ENCODE measurements at regions not wholly inside any gene's neighbourhood (a gene's known extent, or its start where the extent isn't known, plus 50 kb on each side); places are given as distances from the start of the nearest gene placed in this dataset.

DNA sequence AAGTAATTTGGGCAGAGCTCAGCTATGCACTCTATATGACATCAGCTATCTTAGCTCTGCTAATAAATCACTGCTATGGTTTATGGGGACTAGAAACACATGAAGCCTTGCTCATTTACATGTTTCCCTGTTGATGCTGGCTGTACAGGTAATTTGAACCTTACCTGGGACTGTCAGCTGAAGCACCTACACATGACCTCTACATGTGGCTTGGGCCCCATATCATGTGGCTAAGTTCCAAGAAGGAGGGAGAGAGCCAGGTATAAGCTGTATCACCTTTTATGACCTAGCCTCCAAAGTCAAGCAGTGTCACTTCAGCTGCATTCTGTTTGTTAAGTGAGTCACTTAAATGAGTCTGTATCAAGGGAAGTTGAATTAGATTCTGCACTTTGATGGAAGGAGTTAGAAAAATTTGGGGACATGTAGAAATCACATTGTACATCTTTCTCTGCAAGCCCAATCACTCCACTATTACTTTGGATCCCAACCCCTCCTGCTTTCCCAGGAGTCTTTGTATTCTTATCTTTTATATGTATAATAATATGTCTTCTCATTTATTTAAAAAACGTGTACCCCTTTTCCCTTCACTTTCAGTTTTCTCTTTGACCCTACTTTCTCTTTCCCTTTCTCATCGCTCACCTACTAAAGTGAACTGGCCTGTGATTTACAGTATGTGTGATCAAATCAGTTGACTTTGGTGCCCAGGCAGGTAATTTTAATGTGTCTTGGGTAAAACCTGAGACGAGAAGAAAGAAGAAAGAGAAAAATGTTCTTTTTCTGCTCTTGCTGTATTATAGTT is 53.4 kb upstream of the PRKACB start:
- no peaks in the 10 kb centered on the region for H3K27me3 ChIP-seq (replicated peaks; ENCODE audit: insufficient read depth)
- no peak overlapping the region for H3K27ac ChIP-seq
- H3K4me1 ChIP-seq (replicated peaks): no peaks in the 10 kb centered on the region
- WGBS: 63% methylated on average over 3 of the region's 3 CpGs
- H3K36me3 ChIP-seq: no peaks in the 10 kb centered on the region
- no peak for DNase-seq (ENCODE audit: low spot score)
- H3K9me3 ChIP-seq: no peaks in the 10 kb centered on the region
- no peak overlapping the region for H3K4me3 ChIP-seq
- intact Hi-C loops (cut with DNase I): no loop called here
- TF ChIP-seq POLR2AphosphoS5 (IDR thresholded peaks at IDR 0.05): no peak
- no peak for TF ChIP-seq POLR2A (IDR thresholded peaks at IDR 0.05)
- TF ChIP-seq CTCF (IDR thresholded peaks at IDR 0.05): no peak

DNA sequence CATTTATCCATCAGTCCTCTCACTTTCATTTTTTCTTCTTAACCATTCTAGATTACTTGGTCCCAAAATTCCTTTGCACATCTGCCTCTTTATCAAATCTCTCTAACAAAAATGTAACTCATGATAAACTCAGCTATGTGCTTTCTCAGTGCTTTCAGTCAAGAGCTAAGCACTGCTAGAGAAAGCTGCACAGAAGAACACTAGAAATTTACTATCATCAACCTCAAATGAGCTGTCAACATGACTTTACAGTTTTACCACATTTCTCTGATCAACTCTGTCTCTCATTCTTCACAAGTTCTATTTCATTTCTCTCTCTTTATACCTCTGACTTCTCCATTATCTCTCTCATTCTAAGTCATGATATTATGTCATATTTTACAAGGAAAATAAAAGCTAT is 54.2 kb upstream of the PRKACB start:
- no peak for TF ChIP-seq POLR2A (IDR thresholded peaks at IDR 0.05)
- TF ChIP-seq POLR2AphosphoS5 (IDR thresholded peaks at IDR 0.05): no peak
- no peak for TF ChIP-seq CTCF (IDR thresholded peaks at IDR 0.05)
- H3K36me3 ChIP-seq: no peaks in the 10 kb centered on the region
- H3K4me3 ChIP-seq: no peak overlapping the region

DNA sequence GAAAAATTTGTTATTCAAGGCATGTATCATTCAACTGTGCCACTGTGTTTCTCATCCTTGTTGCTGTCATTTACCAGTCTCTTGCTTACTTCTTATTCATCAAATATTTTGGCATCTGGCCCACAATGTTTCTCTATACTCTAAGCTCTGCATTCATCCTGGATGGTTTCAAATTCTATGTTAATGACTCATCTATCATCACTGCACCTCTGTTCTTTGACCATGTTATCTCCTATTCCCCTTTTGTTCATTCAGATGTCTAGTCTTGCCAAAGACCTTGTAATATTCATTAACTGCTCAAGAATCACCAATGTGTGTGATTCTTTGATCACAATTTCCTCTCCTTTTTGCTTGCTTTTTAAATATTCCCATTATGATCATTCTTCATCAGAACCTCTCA is 54.6 kb upstream of the PRKACB start:
- H3K4me3 ChIP-seq: no peak overlapping the region
- no peak overlapping the region for H3K27ac ChIP-seq
- intact Hi-C loops (cut with DNase I): no loop called here
- no peaks in the 10 kb centered on the region for H3K4me1 ChIP-seq (replicated peaks)
- H3K9me3 ChIP-seq: no peaks in the 10 kb centered on the region
- H3K36me3 ChIP-seq: no peaks in the 10 kb centered on the region
- DNase-seq (ENCODE audit: low spot score): no peak
- H3K27me3 ChIP-seq (replicated peaks; ENCODE audit: insufficient read depth): no peaks in the 10 kb centered on the region
- TF ChIP-seq POLR2AphosphoS5 (IDR thresholded peaks at IDR 0.05): no peak
- no peak for TF ChIP-seq POLR2A (IDR thresholded peaks at IDR 0.05)
- TF ChIP-seq CTCF (IDR thresholded peaks at IDR 0.05): no peak

More for the DNA sequence above, 54.2 kb upstream of the PRKACB start:
- intact Hi-C loops (cut with DNase I): no loop called here
- DNase-seq (ENCODE audit: low spot score): no peak
- Histone ChIP-seq H3K27ac (no peak overlapping the region), H3K9me3 (no peaks in the 10 kb centered on the region), H3K4me1 (replicated peaks) (no peaks in the 10 kb centered on the region), H3K27me3 (replicated peaks; ENCODE audit: insufficient read depth) (no peaks in the 10 kb centered on the region)

- no peaks in the 10 kb centered on the region for H3K27me3 ChIP-seq (replicated peaks; ENCODE audit: insufficient read depth)
- TF ChIP-seq CTCF (IDR thresholded peaks at IDR 0.05): no peak
- no peak for TF ChIP-seq POLR2A (IDR thresholded peaks at IDR 0.05)
- no peak for TF ChIP-seq POLR2AphosphoS5 (IDR thresholded peaks at IDR 0.05)
- H3K9me3 ChIP-seq: no peaks in the 10 kb centered on the region
- intact Hi-C loops (cut with DNase I): no loop called here
- WGBS: 84% methylated on average over 3 of the region's 3 CpGs
- DNase-seq (ENCODE audit: low spot score): no peak
- H3K4me1 ChIP-seq (replicated peaks): no peaks in the 10 kb centered on the region
- no peak overlapping the region for H3K4me3 ChIP-seq
- H3K27ac ChIP-seq: no peak overlapping the region
- no peaks in the 10 kb centered on the region for H3K36me3 ChIP-seq
Observed at GRCh38 chr1:84086616-84087015, 57.5 kb upstream of the PRKACB start.

DNA sequence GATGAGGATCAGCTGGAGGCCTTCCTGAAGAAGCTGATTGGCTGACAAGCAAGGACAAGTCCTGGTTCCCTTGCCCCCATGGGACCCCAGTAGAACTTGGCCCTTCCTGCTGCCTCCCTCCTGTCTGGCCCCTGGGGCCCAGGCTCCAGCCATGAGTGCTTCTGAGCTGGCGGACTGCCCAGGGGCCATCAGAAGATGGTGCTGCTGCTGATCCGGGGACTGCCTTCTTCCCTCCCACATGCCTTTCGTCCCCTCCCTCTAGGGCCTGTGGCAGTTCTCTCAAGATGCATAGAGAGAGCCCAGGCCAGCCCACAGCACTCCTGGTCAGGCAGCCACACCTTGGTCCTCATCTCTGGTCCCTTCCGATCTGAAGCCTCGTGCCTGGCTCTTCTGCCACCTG is 57.9 kb upstream of the PRKACB start:
- no peak for TF ChIP-seq CTCF (IDR thresholded peaks at IDR 0.05)
- no peak for TF ChIP-seq POLR2A (IDR thresholded peaks at IDR 0.05)
- no peak for TF ChIP-seq POLR2AphosphoS5 (IDR thresholded peaks at IDR 0.05)
- no peaks in the 10 kb centered on the region for H3K4me1 ChIP-seq (replicated peaks)
- H3K4me3 ChIP-seq: no peak overlapping the region
- DNase-seq (ENCODE audit: low spot score): no peak
- H3K9me3 ChIP-seq: no peaks in the 10 kb centered on the region
- no peaks in the 10 kb centered on the region for H3K27me3 ChIP-seq (replicated peaks; ENCODE audit: insufficient read depth)
- intact Hi-C loops (cut with DNase I): no loop called here
- H3K36me3 ChIP-seq: no peaks in the 10 kb centered on the region
- 88% methylated on average over 5 of the region's 5 CpGs for WGBS
- no peak overlapping the region for H3K27ac ChIP-seq

Measured in prostate gland (tissue), 2 donors.